HCT116 (cell line): ENCODE measurements at regions not wholly inside any gene's neighbourhood (a gene's known extent, or its start where the extent isn't known, plus 50 kb on each side); places are given as distances from the start of the nearest gene placed in this dataset.

Experiments
- ATAC-seq: fragments of 200-7000 bp; cut with Tn5 transposase; 2 replicates; pipeline ENCODE4 v1.9.1; 2020; ENCODE audit warnings: mild to moderate bottlenecking, moderate library complexity
- BruUV-seq: library from RNA; stranded (reverse); fragments of 400-500 nt; replicated peaks from 2 replicates; lab custom pipeline; 2021; lab: Mats Ljungman, UMichigan
- CTCF ChIA-PET: fragments of 300-600 bp; sonication (Branson Sonifier 250); formaldehyde crosslinking; loops from one replicate; lab custom pipeline; 2021; ENCODE audit warnings: antibody characterized with exemption; lab: Charles Lee
- POLR2A ChIA-PET: fragments of 300-600, 350-600 bp; sonication (Branson Sonifier 250); formaldehyde crosslinking; loops from one replicate; lab custom pipeline; 2021; ENCODE audit warnings: antibody characterized with exemption; lab: Charles Lee
- RAD21 ChIA-PET, 2 experiments: fragments of 300-600 bp; sonication (Branson Sonifier 250); formaldehyde crosslinking; loops; one replicate each; lab custom pipeline; 2023; ENCODE audit warnings: low total read pairs in 2 of 2; ENCODE audit not compliant: uncharacterized antibody in 2 of 2, unreplicated experiment in 2 of 2, low non-redundant PET in 1 of 2; lab: Charles Lee
- DNase-seq: peaks from one replicate; pipeline ENCODE4 v3.0.0-alpha.2; 2010; ENCODE audit warnings: low read depth, low spot score
- H2AFZ ChIP-seq: fragments of 200-600 bp; shearing (Covaris generic), sonication (generic); 2 replicates; pipeline ENCODE4 v1.6.1; 2017; ENCODE audit warnings: low read depth, mixed run types, mixed read lengths, antibody characterized with exemption, low read length; ENCODE audit not compliant: poor library complexity, severe bottlenecking
- H3K27ac ChIP-seq: 2 replicates; pipeline ENCODE4 v1.5.1; 2012; ENCODE audit warnings: low read depth, low read length
- H3K27me3 ChIP-seq: fragments of 200-600 bp; sonication (generic); 2 replicates; pipeline ENCODE4 v1.6.1; 2016; ENCODE audit warnings: mixed run types, low read length, mixed read lengths; ENCODE audit not compliant: insufficient read depth
- H3K36me3 ChIP-seq, 2 experiments: fragments of 200-500 bp in 1 of 2; fragments of 200-600 bp in 1 of 2; sonication (Bioruptor generic) in 1 of 2; sonication (generic) in 1 of 2; 2 replicates each; pipeline versions ENCODE4 v1.5.1 to v1.6.1; 2014 to 2016; ENCODE audit warnings: low read length in 2 of 2, inconsistent platforms in 1 of 2, mixed read lengths in 1 of 2, mixed run types in 1 of 2; ENCODE audit not compliant: insufficient read depth in 2 of 2, control insufficient read depth in 1 of 2
- H3K4me1 ChIP-seq, 2 experiments: fragments of 200-600 bp in 1 of 2; sonication (generic) in 1 of 2; 2 replicates each; pipeline versions ENCODE4 v1.5.1 to v1.6.1; 2012 to 2017; ENCODE audit warnings: low read length in 2 of 2, inconsistent platforms in 1 of 2, mild to moderate bottlenecking in 1 of 2, mixed read lengths in 1 of 2, mixed run types in 1 of 2, moderate library complexity in 1 of 2; ENCODE audit not compliant: insufficient read depth in 2 of 2, control insufficient read depth in 1 of 2
- H3K4me2 ChIP-seq: fragments of 200-600 bp; sonication (generic); 2 replicates; pipeline ENCODE4 v1.6.1; 2017; ENCODE audit warnings: mixed run types, low read length, mixed read lengths
- H3K4me3 ChIP-seq, 2 experiments: fragments of 200-600 bp in 1 of 2; sonication (generic) in 1 of 2; replicated peaks in 1 of 2; 2 replicates each; pipeline ENCODE4 v1.5.1; 2011 to 2016; ENCODE audit warnings: low read length in 2 of 2, control low read depth in 1 of 2, low read depth in 1 of 2, mild to moderate bottlenecking in 1 of 2, mixed read lengths in 1 of 2, mixed run types in 1 of 2
- H3K79me2 ChIP-seq: fragments of 200-600 bp; sonication (generic); 2 replicates; pipeline ENCODE4 v1.6.1; 2017; ENCODE audit warnings: mild to moderate bottlenecking, mixed run types, low read length, moderate library complexity, mixed read lengths; ENCODE audit not compliant: insufficient read depth
- H3K9ac ChIP-seq: fragments of 200-600 bp; sonication (generic); 2 replicates; pipeline ENCODE4 v1.6.1; 2016; ENCODE audit warnings: low read length, mixed read lengths
- H3K9me2 ChIP-seq: fragments of 200-600 bp; sonication (generic), shearing (Covaris generic); 2 replicates; pipeline ENCODE4 v1.6.1; 2017; ENCODE audit warnings: mixed run types, mild to moderate bottlenecking, moderate library complexity; ENCODE audit not compliant: insufficient read depth
- H3K9me3 ChIP-seq, 2 experiments: fragments of 200-500 bp in 1 of 2; fragments of 200-600 bp in 1 of 2; sonication (Bioruptor generic) in 1 of 2; sonication (generic) in 1 of 2; 2 replicates each; pipeline ENCODE4 v1.6.1; 2014 to 2017; ENCODE audit warnings: low read length in 2 of 2, mixed read lengths in 2 of 2, inconsistent platforms in 1 of 2, low read depth in 1 of 2, mild to moderate bottlenecking in 1 of 2, mixed run types in 1 of 2, moderate library complexity in 1 of 2; ENCODE audit not compliant: control insufficient read depth in 1 of 2, insufficient read depth in 1 of 2
- H4K20me1 ChIP-seq: fragments of 200-600 bp; sonication (generic), shearing (Covaris generic); 2 replicates; pipeline ENCODE4 v1.6.1; 2017; ENCODE audit warnings: mixed run types, mild to moderate bottlenecking, moderate library complexity; ENCODE audit not compliant: insufficient read depth
- CBX3 ChIP-seq: IDR thresholded peaks from 2 replicates; pipeline ENCODE4 v1.6.1; 2012; ENCODE audit warnings: low read depth
- CEBPB ChIP-seq: IDR thresholded peaks from 2 replicates; pipeline ENCODE4 v1.6.1; 2012; ENCODE audit warnings: low read depth
- EGR1 ChIP-seq: IDR thresholded peaks from 2 replicates; pipeline ENCODE4 v1.6.1; 2012; ENCODE audit warnings: low read depth
- MAX ChIP-seq: IDR thresholded peaks from 2 replicates; pipeline ENCODE4 v1.6.1; 2012
- POLR2A ChIP-seq: IDR thresholded peaks from 2 replicates; pipeline ENCODE4 v1.7.0; 2011; ENCODE audit warnings: borderline replicate concordance; ENCODE audit not compliant: insufficient read depth, insufficient read length; ENCODE audit errors: extremely low read depth
- POLR2AphosphoS5 ChIP-seq: IDR thresholded peaks from 2 replicates; pipeline ENCODE4 v1.6.1; 2011; ENCODE audit warnings: mild to moderate bottlenecking, low read depth, low read length, moderate library complexity
- RAD21 ChIP-seq: IDR thresholded peaks from 2 replicates; pipeline ENCODE4 v1.6.1; 2012; ENCODE audit warnings: low read depth, mild to moderate bottlenecking
- SIN3A ChIP-seq: IDR thresholded peaks from 2 replicates; pipeline ENCODE4 v1.6.1; 2012; ENCODE audit warnings: low read depth
- SP1 ChIP-seq: IDR thresholded peaks from 2 replicates; pipeline ENCODE4 v1.6.1; 2012; ENCODE audit warnings: low read depth
- SRF ChIP-seq: IDR thresholded peaks from 2 replicates; pipeline ENCODE4 v1.6.1; 2012; ENCODE audit warnings: low read depth
- TCF7L2 ChIP-seq: IDR thresholded peaks from 2 replicates; pipeline ENCODE4 v1.7.0; 2011; ENCODE audit warnings: borderline replicate concordance, inconsistent platforms; ENCODE audit not compliant: insufficient read depth, insufficient read length; ENCODE audit errors: extremely low read depth
- YY1 ChIP-seq: IDR thresholded peaks from 2 replicates; pipeline ENCODE4 v1.6.1; 2011; ENCODE audit warnings: low read length, low read depth, moderate library complexity, mild to moderate bottlenecking; ENCODE audit not compliant: insufficient replicate concordance; ENCODE audit errors: extremely low read depth
- ZNF274 ChIP-seq: fragments of 200-500 bp; sonication (Bioruptor generic); IDR thresholded peaks from 2 replicates; pipeline ENCODE4 v1.6.1; 2014; ENCODE audit warnings: mild to moderate bottlenecking, low read depth, low read length, inconsistent platforms
- intact Hi-C: fragments of 100-400 bp; cut with micrococcal nuclease; formaldehyde crosslinking; loops from 2 replicates; pipeline ENCODE4 v1.10.0; 2022
- TF ChIP-seq, protein P1 (sequence below): IDR thresholded peaks from 2 replicates; pipeline ENCODE4 v1.6.1; 2012
- TF ChIP-seq, protein P2 (sequence below): IDR thresholded peaks from 2 replicates; pipeline ENCODE4 v1.6.1; 2011; ENCODE audit warnings: mild to moderate bottlenecking, low read length, moderate library complexity; ENCODE audit not compliant: insufficient replicate concordance; ENCODE audit errors: extremely low read depth

GRCh38 chr3:87121856-87122255, 105.3 kb upstream of the CHMP2B start:
- POLR2A ChIA-PET, result no interaction called here
- Histone ChIP-seq H3K27ac (no peak overlapping the region), H4K20me1 (no peaks in the 10 kb centered on the region), H3K4me3 (no peak overlapping the region), H3K9ac (no peak overlapping the region), H3K9me3 (no peaks in the 10 kb centered on the region), H3K4me1 (no peaks in the 10 kb centered on the region), H3K79me2 (no peaks in the 10 kb centered on the region), H3K9me2 (no peaks in the 10 kb centered on the region), H3K36me3 (no peaks in the 10 kb centered on the region), H3K27me3 (no peaks in the 10 kb centered on the region), H3K4me2 (no peak overlapping the region), H2AFZ (no peak overlapping the region)
- CTCF ChIA-PET, result no interaction called here
- intact Hi-C loops, result no loop called here
- TF ChIP-seq EGR1 (no peak), RAD21 (no peak), SP1 (no peak), YY1 (no peak), TCF7L2 (no peak), ZNF274 (no peak), POLR2A (no peak), CBX3 (no peak), POLR2AphosphoS5 (no peak), SRF (no peak), MAX (no peak)
- TF ChIP-seq, protein P1, sequence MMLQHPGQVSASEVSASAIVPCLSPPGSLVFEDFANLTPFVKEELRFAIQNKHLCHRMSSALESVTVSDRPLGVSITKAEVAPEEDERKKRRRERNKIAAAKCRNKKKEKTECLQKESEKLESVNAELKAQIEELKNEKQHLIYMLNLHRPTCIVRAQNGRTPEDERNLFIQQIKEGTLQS, result no peak
- no peak for ATAC-seq
- RAD21 ChIA-PET, result no interaction called here
- no peak for DNase-seq
- no TSS peak for BruUV-seq

- BruUV-seq, result no TSS peak
- no peak overlapping the region for H3K27ac ChIP-seq
- RAD21 ChIA-PET, result no interaction called here
- H3K4me3 ChIP-seq, result no peak overlapping the region
- no peak overlapping the region for H3K9ac ChIP-seq
- H3K79me2 ChIP-seq, result no peaks in the 10 kb centered on the region
- no peaks in the 10 kb centered on the region for H3K4me1 ChIP-seq
- no peaks in the 10 kb centered on the region for H3K9me3 ChIP-seq
- H2AFZ ChIP-seq, result no peak overlapping the region
- DNase-seq, result no peak
- no peak overlapping the region for H3K4me2 ChIP-seq
- POLR2A ChIA-PET, result no interaction called here
- intact Hi-C loops, result no loop called here
- TF ChIP-seq SIN3A (no peak), CEBPB (no peak), MAX (no peak), SP1 (no peak), YY1 (no peak)
- TF ChIP-seq, protein P2, sequence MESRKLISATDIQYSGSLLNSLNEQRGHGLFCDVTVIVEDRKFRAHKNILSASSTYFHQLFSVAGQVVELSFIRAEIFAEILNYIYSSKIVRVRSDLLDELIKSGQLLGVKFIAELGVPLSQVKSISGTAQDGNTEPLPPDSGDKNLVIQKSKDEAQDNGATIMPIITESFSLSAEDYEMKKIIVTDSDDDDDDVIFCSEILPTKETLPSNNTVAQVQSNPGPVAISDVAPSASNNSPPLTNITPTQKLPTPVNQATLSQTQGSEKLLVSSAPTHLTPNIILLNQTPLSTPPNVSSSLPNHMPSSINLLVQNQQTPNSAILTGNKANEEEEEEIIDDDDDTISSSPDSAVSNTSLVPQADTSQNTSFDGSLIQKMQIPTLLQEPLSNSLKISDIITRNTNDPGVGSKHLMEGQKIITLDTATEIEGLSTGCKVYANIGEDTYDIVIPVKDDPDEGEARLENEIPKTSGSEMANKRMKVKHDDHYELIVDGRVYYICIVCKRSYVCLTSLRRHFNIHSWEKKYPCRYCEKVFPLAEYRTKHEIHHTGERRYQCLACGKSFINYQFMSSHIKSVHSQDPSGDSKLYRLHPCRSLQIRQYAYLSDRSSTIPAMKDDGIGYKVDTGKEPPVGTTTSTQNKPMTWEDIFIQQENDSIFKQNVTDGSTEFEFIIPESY, result no peak
- TF ChIP-seq, all 23 proteins: peak for 0
- Histone ChIP-seq H4K20me1 (no peaks in the 10 kb centered on the region), H3K9me2 (no peaks in the 10 kb centered on the region), H3K27me3 (no peaks in the 10 kb centered on the region), H3K36me3 (no peaks in the 10 kb centered on the region)
- CTCF ChIA-PET, result no interaction called here
- no peak for ATAC-seq
These were observed 106.2 kb upstream of the CHMP2B start for GRCh38 chr3:87120881-87121280.
